HS-5 (cell line): ENCODE measurements at regions not wholly inside any gene's neighbourhood (a gene's known extent, or its start where the extent isn't known, plus 50 kb on each side); places are given as distances from the start of the nearest gene placed in this dataset.
"Not testable (repeated sequence)": the region's sequence is repeated elsewhere in the genome, so short reads cannot be mapped to it uniquely, and the experiment has no call there.

Source experiments
- DNase-seq: peaks from one replicate; pipeline ENCODE4 v3.0.0-alpha.2; 2012; ENCODE audit warnings: low read depth

DNA sequence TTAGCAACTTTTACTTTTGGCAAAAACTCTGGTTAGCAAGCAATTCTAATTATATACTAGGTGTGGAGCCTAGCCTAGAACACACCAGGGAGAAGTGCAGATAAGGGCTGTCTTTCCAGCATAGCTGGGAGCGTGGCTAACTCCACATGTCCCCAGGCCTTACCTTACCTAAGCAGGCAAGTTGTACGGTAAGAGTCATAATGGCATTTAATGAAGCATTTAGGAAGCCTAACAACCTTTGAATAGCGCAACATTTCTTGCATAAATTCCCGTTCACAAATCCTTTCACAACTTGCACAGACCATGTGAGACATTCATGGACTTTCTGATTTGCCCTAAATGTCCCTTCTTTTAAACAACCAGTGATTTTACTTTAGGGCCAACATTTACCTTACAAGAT is 917.4 kb upstream of the ACO1 start:
- no peak for DNase-seq

- no peak for DNase-seq
Observed at GRCh38 chr9:31470051-31470450, 914.4 kb upstream of the ACO1 start.

GRCh38 chr9:31471010-31471409 is 913.4 kb upstream of the ACO1 start:
- DNase-seq, result no peak

DNA sequence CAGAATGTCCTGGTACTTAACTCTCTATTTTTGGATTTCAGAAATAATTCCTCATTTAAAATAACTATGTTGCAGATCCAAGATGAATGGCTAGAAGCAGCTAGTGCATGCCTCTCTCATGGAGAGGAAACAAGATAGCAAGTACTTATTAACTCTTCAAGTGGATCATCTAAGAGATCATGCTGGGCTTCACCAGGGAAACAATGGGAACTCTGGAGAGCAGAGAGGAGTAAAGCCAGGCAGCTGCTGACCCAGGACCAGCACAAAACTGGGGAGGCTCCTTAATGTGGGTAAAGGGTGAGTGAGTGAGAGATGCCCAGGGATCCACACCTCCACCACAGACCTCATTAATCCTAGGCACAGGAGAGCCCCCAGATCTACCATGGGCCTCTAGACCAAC is 897.8 kb upstream of the ACO1 start:
- DNase-seq, result no peak

GRCh38 chr9:31490551-31491106 is 893.8 kb upstream of the ACO1 start:
- no peak for DNase-seq

GRCh38 chr9:31492229-31492628 is 892.2 kb upstream of the ACO1 start:
- DNase-seq, result no peak

DNA sequence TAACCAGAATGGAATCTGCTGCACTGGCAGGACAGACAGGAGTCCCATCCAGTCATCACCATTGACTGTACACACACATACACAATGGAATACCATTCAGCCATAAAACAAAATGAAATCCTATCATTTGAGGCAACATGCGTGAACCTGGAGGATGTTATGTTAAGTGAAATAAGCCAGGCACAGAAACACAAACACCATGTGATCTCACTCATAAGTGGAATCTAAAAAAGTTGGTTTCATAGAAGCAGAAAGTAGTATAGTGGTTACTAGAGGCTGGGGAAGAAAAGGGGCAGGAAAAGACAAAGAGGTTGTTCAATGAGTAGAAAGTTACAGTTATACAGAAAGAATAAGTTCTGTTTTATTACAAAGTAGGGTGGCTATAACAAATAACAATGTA is 884.0 kb upstream of the ACO1 start:
- DNase-seq, result no peak

DNA sequence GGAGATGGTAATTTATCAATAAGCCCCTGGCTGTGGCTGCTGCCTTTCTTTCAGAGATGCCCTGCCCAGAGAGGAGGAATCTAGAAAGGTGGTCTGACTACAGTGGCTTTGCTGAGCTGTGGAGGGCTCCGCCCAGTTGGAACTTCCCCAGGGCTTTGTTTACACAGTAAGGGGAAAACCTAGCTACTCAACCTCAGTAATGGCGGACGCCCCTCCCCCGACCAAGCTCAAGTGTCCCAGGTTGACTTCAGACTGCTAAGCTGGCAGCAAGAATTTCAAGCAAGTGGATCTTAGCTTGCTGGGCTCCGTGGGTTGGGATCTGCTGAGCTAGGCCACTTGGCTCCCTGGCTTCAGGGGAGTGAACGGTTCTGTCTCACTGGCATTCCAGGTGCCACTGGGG is 865.4 kb upstream of the ACO1 start:
- no peak for DNase-seq

DNA sequence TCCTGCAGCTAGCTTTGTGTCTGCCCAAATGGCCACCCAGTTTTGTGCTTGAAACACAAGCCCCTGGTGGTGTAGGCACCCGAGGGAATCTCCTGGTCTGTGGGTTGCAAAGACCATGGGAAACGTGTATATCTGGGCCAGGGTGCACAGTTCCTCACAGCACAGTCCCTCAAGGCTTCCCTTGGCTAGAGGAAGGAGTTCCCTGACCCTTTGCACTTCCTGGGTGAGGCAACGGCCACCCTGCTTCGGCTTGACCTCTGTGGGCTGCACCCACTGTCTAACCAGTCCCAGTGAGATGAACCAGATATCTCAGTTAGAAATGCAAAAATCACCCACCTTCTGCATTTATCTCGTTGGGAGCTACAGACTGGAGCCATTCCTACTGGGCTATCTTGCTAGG is 865.0 kb upstream of the ACO1 start:
- DNase-seq, result no peak

- DNase-seq, result no peak
Observed at GRCh38 chr9:31519826-31520225, 864.6 kb upstream of the ACO1 start.

DNA sequence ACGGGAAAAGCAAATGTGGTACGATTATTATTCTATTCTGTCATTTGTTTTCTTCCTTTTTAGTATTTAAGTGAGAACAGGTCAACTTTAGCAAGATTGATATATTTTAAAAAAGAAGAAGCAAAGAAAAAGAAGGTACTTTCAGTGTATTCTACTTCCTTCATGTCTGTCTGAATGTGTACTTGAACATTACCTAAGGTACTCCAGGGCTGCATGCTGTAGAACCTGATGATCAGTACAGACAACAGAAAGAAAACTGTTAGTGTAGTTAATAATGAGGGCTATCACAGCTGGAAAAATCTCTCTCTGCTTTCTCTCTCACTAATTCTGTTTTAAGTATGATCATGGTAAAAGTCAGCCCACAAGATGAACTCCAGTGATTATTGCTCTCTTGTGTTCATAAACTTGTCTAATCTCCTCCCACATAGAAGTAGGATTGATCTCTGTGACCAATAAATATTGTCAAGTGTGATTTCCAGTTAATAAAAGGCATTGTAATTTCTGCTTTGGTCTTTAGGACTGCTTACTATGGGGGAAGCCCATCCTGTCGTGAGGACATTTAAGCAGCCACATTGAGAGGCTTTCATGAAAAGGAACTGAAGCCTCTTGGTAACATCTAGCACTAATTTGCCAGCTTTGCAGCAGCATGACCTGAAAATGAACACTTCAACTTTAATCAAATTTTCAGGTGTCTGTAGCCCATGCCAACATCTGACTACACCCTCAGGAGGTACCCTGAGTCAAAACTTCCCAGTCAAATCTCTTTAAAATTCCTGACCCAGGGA is 864.0 kb upstream of the ACO1 start:
- no peak for DNase-seq

DNA sequence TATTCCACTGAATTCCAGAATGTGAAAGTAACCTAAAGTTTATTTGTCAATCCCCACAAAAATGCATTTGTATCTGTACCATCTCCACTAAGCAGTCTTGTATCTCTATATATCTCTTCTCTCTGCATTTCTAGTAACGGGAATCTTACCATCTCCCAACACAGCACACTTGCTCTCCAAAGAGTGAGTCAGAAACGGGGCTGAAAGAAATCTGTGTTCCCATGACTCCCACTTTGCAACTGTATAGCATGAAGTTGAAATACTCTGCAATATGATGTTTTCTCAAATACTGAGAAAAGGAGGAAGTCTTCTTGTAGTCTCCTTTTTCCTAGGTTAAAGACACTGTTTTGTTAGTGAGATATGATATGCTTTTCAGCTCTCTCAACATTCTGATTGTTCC is 848.8 kb upstream of the ACO1 start:
- no peak for DNase-seq

- no peak for DNase-seq
Observed at GRCh38 chr9:31536471-31536870, 848.0 kb upstream of the ACO1 start.

- DNase-seq, result no peak
Observed at GRCh38 chr9:31541721-31542281, 842.6 kb upstream of the ACO1 start.

DNA sequence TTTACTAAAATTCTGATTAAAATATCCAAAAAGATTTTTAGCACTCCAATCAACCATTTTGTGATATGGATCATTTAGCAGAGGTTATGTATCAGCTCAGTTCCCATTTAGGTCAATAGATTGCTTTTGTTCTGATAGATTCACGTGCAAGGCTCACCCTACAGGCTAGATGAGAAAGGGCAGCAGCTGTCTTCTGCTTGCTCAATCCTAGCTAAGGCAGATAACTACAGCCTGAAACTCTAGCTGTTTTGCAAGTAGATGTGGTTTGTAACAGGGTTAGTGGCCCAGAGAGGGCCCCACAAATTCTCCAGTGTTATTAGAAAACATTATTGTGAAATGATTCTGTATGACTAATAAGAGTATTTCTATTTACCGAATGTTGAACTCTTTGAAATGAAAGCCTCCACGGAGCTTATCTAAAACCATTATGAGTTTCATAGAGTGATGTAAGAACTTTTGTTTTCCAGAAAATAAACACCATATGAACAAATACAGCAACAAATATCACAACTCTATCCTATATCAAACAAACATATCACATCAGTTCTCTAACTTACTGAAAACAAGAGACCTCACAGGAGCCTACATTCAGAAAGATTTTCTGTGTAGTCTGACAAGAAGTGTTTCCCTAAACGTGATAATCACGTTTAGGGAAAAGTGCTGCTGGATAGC is 841.9 kb upstream of the ACO1 start:
- DNase-seq, result peak; percentile 35

DNA sequence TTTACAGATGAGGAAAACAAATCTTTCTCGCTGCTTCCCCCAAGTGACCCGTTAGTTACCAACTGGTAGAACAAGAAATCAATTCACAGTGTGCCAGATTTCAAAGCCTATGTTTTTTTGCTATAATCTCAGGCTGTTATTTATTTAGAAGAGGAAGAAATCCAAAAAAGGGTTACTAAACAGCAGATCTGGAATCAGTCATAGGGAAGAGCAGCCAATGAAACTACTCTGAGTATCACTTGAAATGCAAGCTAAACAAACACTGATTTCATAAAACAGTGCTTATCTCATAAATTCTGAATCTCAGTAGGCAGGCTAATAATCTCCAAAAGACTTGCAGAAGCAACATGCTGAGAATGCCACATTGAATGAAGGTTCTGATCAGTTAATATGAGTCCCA is 829.5 kb upstream of the ACO1 start:
- no peak for DNase-seq

DNA sequence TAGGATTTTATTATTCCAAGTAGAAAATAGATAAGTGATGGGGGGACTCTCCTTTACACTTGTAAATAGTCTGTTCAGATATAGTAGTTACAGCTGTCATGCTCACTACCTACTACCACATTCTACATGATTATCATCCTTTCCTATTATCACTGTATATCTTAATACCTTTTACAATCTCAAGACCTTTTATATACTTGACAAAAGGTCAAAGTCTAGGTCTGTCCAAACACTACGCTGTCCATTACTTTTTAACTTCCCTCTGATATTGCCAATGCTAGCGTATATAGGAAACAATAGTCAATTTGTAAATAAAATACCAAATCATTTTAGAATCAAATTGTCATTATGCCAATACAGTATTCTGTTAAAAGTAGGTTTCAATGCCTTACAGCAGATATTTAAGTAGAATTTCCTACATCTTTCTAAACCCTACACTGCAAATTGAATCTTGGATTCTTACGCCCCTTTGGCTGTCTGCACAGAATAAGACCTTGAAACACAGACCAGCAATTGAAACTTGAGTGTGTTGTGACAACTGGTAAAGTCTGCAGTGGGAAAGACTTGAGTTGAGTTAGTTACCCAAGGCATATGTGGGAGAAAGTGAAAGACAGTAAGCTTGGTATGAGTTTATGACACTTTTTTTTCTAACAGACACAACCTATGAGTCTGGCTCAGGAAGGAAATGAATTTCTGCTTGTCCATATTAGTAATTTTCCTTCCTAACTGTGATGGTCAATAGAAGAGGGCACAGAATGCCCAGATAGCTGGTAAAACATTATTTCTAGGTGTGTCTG is 827.6 kb upstream of the ACO1 start:
- DNase-seq, result no peak

- DNase-seq, result not testable (repeated sequence)
Observed at GRCh38 chr9:31572190-31572589, 812.3 kb upstream of the ACO1 start.

GRCh38 chr9:31573561-31573960 is 810.9 kb upstream of the ACO1 start:
- DNase-seq, result no peak

GRCh38 chr9:31574006-31574765 is 810.3 kb upstream of the ACO1 start:
- no peak for DNase-seq

- no peak for DNase-seq
Observed at GRCh38 chr9:31582071-31582470, 802.4 kb upstream of the ACO1 start.

GRCh38 chr9:31582561-31582960 is 801.9 kb upstream of the ACO1 start:
- no peak for DNase-seq
